Prostate gland (tissue), 2 donors: ENCODE measurements at regions not wholly inside any gene's neighbourhood (a gene's known extent, or its start where the extent isn't known, plus 50 kb on each side); places are given as distances from the start of the nearest gene placed in this dataset.

Experiments
- DNase-seq: peaks from one replicate; pipeline ENCODE4 v3.0.0-alpha.2; 2019; ENCODE audit warnings: low spot score
- H3K27ac ChIP-seq, 2 donors: fragments of 200-600 bp; sonication (generic); 2 replicates each; pipeline ENCODE4 v1.5.1; 2017 to 2019
- H3K27me3 ChIP-seq: fragments of 200-600 bp; sonication (generic); replicated peaks from 2 replicates; pipeline ENCODE4 v1.5.1; 2019; ENCODE audit not compliant: insufficient read depth
- H3K36me3 ChIP-seq, 2 donors: fragments of 200-600 bp; sonication (generic); 1 replicate in 1 of 2; 2 replicates in 1 of 2; pipeline versions ENCODE4 v1.5.1 to v1.8.1; 2017 to 2019
- H3K4me1 ChIP-seq: fragments of 200-600 bp; sonication (generic); replicated peaks from 2 replicates; pipeline ENCODE4 v1.5.1; 2019
- H3K4me3 ChIP-seq, 2 donors: fragments of 200-600 bp; sonication (generic); 2 replicates each; pipeline ENCODE4 v1.5.1; 2017 to 2019
- H3K9me3 ChIP-seq: fragments of 200-600 bp; sonication (generic); 2 replicates; pipeline ENCODE4 v1.5.1; 2017
- CTCF ChIP-seq, 4 experiments: fragments of 200-600 bp in 2 of 4; fragments of 450-650 bp in 2 of 4; sonication (generic) in 2 of 4; IDR thresholded peaks; 1 replicate in 3 of 4; 2 replicates in 1 of 4; pipeline ENCODE4 v1.5.1; 2016 to 2019; ENCODE audit warnings: antibody characterized with exemption in 4 of 4, mild to moderate bottlenecking in 2 of 4, moderate library complexity in 2 of 4
- POLR2A ChIP-seq: fragments of 450-650 bp; IDR thresholded peaks from one replicate; pipeline ENCODE4 v1.6.1; 2016; ENCODE audit warnings: antibody characterized with exemption, mild to moderate bottlenecking
- POLR2AphosphoS5 ChIP-seq: sonication (generic); formaldehyde crosslinking; IDR thresholded peaks from one replicate; pipeline ENCODE4 v1.6.1; 2017; ENCODE audit warnings: antibody characterized with exemption
- WGBS: methylation state at CpG from one replicate; pipeline ENCODE4 v1.1.5; 2018; 5-methylcytosine and 5-hydroxymethylcytosine counted together
- intact Hi-C: fragments of 100-400 bp; cut with DNase I; formaldehyde crosslinking; loops from one replicate; pipeline ENCODE4 v1.14.2; 2022

- Histone ChIP-seq H3K36me3 (no peaks in the 10 kb centered on the region), H3K27me3 (no peaks in the 10 kb centered on the region), H3K4me1 (no peaks in the 10 kb centered on the region), H3K9me3 (no peaks in the 10 kb centered on the region), H3K27ac (no peak overlapping the region), H3K4me3 (no peak overlapping the region)
- no peak for DNase-seq
- 88% methylated on average over 3 of the region's 3 CpGs for WGBS
- TF ChIP-seq POLR2AphosphoS5 (no peak), CTCF (IDR thresholded peaks at IDR 0.05) (no peak), POLR2A (no peak)
- intact Hi-C loops = no loop called here
Observed at GRCh38 chr10:88194041-88194887, 330.8 kb downstream of the PTEN start.

DNA sequence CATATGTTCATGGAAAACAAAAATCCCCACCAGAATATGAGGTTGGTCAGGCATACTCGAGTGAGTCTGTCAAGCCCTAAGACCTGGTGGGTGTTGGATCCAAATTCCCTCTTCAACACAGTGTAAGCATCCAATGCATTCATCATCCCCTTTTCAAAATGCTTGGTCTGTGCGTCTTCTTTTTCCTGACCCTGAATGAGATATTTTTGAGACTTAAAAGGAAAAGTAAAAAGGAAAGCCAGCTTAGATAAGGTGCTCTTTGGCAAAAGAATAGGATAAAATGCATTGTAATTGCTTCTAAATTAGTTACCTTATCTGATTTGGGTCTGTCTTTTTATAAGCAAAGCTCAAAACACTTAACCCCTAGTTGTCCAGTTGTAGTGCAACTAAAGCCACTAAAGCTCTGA lies 331.5 kb downstream of the PTEN start:
- WGBS = 17% methylated on average over 2 of the region's 2 CpGs
- TF ChIP-seq POLR2AphosphoS5 (no peak), CTCF (IDR thresholded peaks at IDR 0.05) (no peak), POLR2A (no peak)
- H3K4me1 ChIP-seq = no peaks in the 10 kb centered on the region
- intact Hi-C loops = no loop called here
- no peak overlapping the region for H3K27ac ChIP-seq
- no peaks in the 10 kb centered on the region for H3K9me3 ChIP-seq
- DNase-seq = no peak
- H3K4me3 ChIP-seq = no peak overlapping the region
- no peaks in the 10 kb centered on the region for H3K27me3 ChIP-seq
- no peaks in the 10 kb centered on the region for H3K36me3 ChIP-seq

- Histone ChIP-seq H3K27me3 (no peaks in the 10 kb centered on the region), H3K4me3 (no peak overlapping the region), H3K36me3 (no peaks in the 10 kb centered on the region), H3K27ac (no peak overlapping the region), H3K9me3 (no peaks in the 10 kb centered on the region), H3K4me1 (no peaks in the 10 kb centered on the region)
- 28% methylated on average over 2 of the region's 2 CpGs for WGBS
- TF ChIP-seq POLR2A = no peak
- TF ChIP-seq POLR2AphosphoS5 = no peak
- TF ChIP-seq CTCF (IDR thresholded peaks at IDR 0.05) = no peak
- intact Hi-C loops = no loop called here
- DNase-seq = no peak
Observed at GRCh38 chr10:88195841-88196240, 332.4 kb downstream of the PTEN start.

DNA sequence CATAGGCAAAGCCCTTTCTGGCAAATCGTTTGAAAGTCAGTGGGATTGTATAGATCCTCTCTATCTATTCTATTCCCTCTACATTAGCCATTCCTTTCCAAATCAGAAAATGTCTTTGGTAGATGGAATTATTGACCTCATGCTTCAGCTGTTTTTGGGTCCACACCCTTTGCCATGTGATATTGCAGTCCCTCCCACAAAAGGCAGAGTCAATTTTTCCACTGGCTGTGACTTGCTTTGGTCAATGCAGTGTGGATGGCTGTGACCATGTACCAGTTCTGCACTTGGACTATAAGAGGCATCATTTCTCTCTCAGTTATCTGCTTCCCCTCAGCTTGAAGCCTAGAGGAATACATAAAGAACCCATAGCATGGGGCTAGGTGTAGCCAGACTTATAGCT lies 332.9 kb downstream of the PTEN start:
- H3K4me3 ChIP-seq = no peak overlapping the region
- intact Hi-C loops = no loop called here
- H3K4me1 ChIP-seq = no peaks in the 10 kb centered on the region
- H3K36me3 ChIP-seq = no peaks in the 10 kb centered on the region
- WGBS = 11% methylated on average over 1 of the region's 1 CpG
- DNase-seq = no peak
- no peaks in the 10 kb centered on the region for H3K9me3 ChIP-seq
- H3K27me3 ChIP-seq = no peaks in the 10 kb centered on the region
- no peak overlapping the region for H3K27ac ChIP-seq
- TF ChIP-seq POLR2A = no peak
- no peak for TF ChIP-seq POLR2AphosphoS5
- TF ChIP-seq CTCF (IDR thresholded peaks at IDR 0.05) = no peak

DNA sequence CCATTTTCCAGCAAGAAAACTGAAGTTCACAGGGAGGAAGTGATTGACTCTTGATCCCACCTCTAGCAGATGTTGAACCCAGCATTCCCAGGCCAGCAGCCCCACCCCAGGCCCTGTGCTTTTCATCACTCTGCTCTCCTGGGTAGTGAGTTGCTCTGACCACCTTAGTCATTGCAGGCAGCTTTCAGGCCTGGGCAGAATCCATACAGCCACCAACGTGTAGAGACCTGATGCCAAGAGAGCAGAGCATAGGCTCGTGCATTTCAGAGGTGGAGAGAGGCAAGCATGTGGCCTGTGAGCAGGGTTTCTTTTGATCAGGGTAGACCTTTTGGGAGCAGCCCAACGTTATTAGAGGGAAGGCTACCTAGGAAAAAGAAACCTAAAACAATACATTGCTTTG lies 334.6 kb downstream of the PTEN start:
- 91% methylated on average over 3 of the region's 3 CpGs for WGBS
- intact Hi-C loops = no loop called here
- H3K4me3 ChIP-seq = no peak overlapping the region
- DNase-seq = no peak
- H3K27ac ChIP-seq = no peak overlapping the region
- H3K4me1 ChIP-seq = no peaks in the 10 kb centered on the region
- H3K36me3 ChIP-seq = no peaks in the 10 kb centered on the region
- no peak for TF ChIP-seq POLR2AphosphoS5
- TF ChIP-seq POLR2A = no peak
- H3K27me3 ChIP-seq = no peaks in the 10 kb centered on the region
- H3K9me3 ChIP-seq = no peaks in the 10 kb centered on the region
